ENCODE measurements at regions not wholly inside any gene's neighbourhood (a gene's known extent, or its start where the extent isn't known, plus 50 kb on each side); places are given as distances from the start of the nearest gene placed in this dataset.

DNA sequence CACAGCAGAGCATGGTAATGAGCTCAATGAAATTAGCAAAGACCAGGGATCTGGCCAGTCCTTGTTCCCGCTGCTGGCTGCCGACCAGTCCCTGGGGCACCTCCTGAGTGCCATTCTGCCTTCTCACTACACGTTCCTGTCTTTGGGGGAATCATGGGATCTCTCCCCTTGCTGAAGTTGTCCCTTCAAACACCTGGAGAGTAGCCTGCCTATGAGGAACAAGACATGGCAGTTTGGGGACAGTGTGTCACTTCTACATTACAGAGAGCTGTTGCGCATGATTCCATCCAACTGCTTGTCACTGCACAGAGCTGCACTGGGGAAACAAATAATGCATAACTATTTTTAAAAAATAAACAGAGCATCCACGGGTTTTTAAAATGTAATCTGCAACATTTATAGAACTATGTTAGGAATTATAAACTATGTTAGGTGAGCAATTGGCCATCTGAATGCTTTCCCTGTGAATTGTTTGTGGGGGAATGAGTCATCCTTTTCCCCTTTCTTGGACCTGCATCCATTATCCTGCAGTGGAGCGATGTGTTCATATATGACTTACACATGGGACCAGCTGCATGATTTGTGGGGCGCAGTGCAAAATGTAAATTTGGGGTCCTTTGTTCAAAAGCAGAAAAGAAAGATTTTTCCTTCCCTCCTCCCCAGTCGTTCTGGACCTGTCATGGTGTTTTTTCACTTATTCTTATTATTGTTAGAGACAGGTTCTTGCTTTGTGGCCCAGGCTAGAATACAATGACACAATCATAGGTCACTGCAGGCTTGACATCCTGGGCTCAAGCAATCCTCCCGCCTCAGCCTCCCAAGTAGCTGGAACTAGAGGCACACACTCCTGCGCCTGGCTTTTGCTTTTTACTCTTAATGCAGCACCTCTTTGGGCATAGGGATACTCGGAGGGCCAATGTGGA is 115.0 kb upstream of the TBL1X start:
- no peak for DNase-seq
- intact Hi-C loops (cut with DNase I) = no loop called here
- no peak for ATAC-seq
- H3K36me3 ChIP-seq (replicated peaks in 1 of 2; ENCODE audit: insufficient read depth in 1 of 2, low read depth in 2 of 2) = no peaks in the 10 kb centered on the region
- H3K9me3 ChIP-seq = no peaks in the 10 kb centered on the region
- no peak overlapping the region for H3K27ac ChIP-seq
- TF ChIP-seq POLR2A (IDR thresholded peaks at IDR 0.05) = no peak
- TF ChIP-seq, protein P1, sequence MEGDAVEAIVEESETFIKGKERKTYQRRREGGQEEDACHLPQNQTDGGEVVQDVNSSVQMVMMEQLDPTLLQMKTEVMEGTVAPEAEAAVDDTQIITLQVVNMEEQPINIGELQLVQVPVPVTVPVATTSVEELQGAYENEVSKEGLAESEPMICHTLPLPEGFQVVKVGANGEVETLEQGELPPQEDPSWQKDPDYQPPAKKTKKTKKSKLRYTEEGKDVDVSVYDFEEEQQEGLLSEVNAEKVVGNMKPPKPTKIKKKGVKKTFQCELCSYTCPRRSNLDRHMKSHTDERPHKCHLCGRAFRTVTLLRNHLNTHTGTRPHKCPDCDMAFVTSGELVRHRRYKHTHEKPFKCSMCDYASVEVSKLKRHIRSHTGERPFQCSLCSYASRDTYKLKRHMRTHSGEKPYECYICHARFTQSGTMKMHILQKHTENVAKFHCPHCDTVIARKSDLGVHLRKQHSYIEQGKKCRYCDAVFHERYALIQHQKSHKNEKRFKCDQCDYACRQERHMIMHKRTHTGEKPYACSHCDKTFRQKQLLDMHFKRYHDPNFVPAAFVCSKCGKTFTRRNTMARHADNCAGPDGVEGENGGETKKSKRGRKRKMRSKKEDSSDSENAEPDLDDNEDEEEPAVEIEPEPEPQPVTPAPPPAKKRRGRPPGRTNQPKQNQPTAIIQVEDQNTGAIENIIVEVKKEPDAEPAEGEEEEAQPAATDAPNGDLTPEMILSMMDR (IDR thresholded peaks at IDR 0.05) = no peak
- WGBS, 2 donors = 66 to 70% methylated on average over 9 to 10 of the region's 11 CpGs
- H3K4me1 ChIP-seq = no peaks in the 10 kb centered on the region
- no peaks in the 10 kb centered on the region for H3K27me3 ChIP-seq
- no peak overlapping the region for H3K4me3 ChIP-seq

DNA sequence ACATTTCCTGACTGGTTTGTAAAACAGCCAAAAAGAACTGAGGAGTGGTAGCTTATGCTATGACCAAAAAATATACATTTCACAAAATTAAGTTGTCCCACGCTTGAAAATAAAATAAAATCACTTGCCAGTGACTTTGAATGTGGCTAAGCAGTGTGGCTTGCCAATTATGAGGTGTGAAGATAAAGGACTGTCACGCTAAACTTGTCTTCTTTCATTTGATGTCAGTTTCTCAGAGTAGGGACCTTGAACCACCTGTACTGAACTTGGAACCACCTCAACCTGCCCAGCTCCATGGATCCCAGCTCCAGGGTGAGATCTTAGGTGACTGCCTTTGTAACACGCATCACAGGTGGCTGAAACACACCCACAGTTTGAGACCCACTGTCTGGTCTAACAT is 113.7 kb upstream of the TBL1X start:
- H3K9me3 ChIP-seq = no peaks in the 10 kb centered on the region
- WGBS, 2 donors = 84 to 89% methylated on average over 3 of the region's 3 CpGs
- intact Hi-C loops (cut with DNase I) = no loop called here

DNA sequence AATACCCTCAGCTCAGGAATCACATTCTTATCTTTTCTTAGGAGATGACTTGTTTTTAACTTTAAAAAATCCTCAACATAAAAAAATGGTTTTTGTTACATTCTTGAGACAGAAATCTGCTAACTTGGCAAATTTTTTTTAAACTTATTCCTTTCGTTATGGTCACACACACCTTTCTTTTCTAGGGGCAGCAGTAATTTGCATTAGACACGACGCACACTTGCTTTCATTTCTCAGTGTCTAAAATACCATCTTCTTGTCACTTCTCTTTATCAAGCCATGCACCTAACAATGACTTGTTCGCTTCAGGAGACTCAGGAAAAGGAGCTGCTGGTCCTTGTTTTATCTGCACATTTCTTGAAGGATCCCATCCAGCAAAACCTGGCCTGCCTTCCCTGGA is 112.6 kb upstream of the TBL1X start:
- Histone ChIP-seq H3K36me3 (replicated peaks in 1 of 2; ENCODE audit: insufficient read depth in 1 of 2, low read depth in 2 of 2) (no peaks in the 10 kb centered on the region), H3K27me3 (no peaks in the 10 kb centered on the region), H3K9me3 (no peaks in the 10 kb centered on the region), H3K4me1 (no peaks in the 10 kb centered on the region), H3K27ac (no peak overlapping the region), H3K4me3 (no peak overlapping the region)
- TF ChIP-seq POLR2A (IDR thresholded peaks at IDR 0.05) = no peak
- TF ChIP-seq, protein P1 (IDR thresholded peaks at IDR 0.05) = no peak
- ATAC-seq (no peak), DNase-seq (no peak)
- intact Hi-C loops (cut with DNase I) = no loop called here
- WGBS, 2 donors = 55 to 76% methylated on average over 4 of the region's 4 CpGs

More for the DNA sequence above, 113.7 kb upstream of the TBL1X start:
- H3K27me3 ChIP-seq = no peaks in the 10 kb centered on the region
- H3K4me1 ChIP-seq = no peaks in the 10 kb centered on the region
- no peak overlapping the region for H3K4me3 ChIP-seq
- ATAC-seq = no peak
- H3K36me3 ChIP-seq (replicated peaks in 1 of 2; ENCODE audit: insufficient read depth in 1 of 2, low read depth in 2 of 2) = no peaks in the 10 kb centered on the region
- no peak for DNase-seq
- no peak overlapping the region for H3K27ac ChIP-seq
- TF ChIP-seq, protein P1 (IDR thresholded peaks at IDR 0.05) = no peak
- TF ChIP-seq POLR2A (IDR thresholded peaks at IDR 0.05) = no peak

DNA sequence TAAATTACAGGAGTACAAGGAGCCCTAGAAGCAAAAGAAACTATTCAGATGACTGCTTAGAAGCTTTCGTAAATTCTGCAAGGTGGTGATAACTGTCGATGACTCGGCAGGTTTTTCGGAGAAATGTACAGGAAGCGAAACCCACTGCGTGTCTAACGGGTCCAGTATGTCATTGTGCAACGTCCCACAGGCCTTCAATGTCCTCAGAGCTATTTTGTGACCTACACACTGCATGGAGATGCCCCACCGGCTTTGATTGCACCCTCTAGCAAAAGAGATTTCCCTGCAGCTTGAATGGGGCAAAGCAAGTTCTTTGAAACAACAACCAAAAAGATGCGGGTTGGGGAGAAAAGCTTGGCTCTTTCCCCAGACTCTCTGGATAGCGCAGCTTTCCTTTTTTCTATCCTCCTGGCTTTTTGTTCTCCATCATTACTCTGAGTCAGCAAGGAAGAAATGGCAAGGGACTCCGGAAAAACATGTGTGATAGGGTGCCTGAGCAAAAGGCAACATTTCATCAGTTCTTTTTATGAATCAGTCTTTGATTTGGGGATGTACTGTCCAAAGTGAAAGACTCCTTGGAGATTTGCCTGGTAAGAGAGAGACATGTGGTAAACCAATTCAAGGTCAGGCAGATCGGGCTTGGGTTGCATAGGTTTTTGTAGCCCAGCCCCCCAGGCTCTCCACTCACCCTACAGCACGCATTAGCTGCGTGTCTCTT is 112.0 kb upstream of the TBL1X start:
- Histone ChIP-seq H3K27ac (no peak overlapping the region), H3K36me3 (replicated peaks in 1 of 2; ENCODE audit: insufficient read depth in 1 of 2, low read depth in 2 of 2) (no peaks in the 10 kb centered on the region), H3K27me3 (no peaks in the 10 kb centered on the region), H3K9me3 (no peaks in the 10 kb centered on the region), H3K4me1 (no peaks in the 10 kb centered on the region), H3K4me3 (no peak overlapping the region)
- WGBS, 2 donors = 56 to 82% methylated on average over 12 to 15 of the region's 15 CpGs
- no peak for ATAC-seq
- peak in 2 of 4 donors; percentile 11 to 59 for DNase-seq
- intact Hi-C loops (cut with DNase I) = no loop called here
- TF ChIP-seq POLR2A (IDR thresholded peaks at IDR 0.05) = no peak
- TF ChIP-seq, protein P1 (IDR thresholded peaks at IDR 0.05) = no peak

Measured in body of pancreas (tissue), 4 donors.